A549 (cell line): ENCODE measurements at regions not wholly inside any gene's neighbourhood (a gene's known extent, or its start where the extent isn't known, plus 50 kb on each side); places are given as distances from the start of the nearest gene placed in this dataset.

Experiments
- ATAC-seq, 2 experiments: fragments of 200-7000 bp in 1 of 2; fragments of >200 bp in 1 of 2; cut with Nextera tagmentation in 1 of 2; cut with Tn5 transposase in 1 of 2; 3 replicates each; pipeline versions ENCODE4 v1.8.0 to v1.9.1; 2018 to 2020; ENCODE audit warnings: mild to moderate bottlenecking in 1 of 2, moderate library complexity in 1 of 2
- CTCF ChIA-PET: fragments of 300-600 bp; sonication (Branson Sonifier 250); formaldehyde crosslinking; extraction: SDS; loops from one replicate; lab custom pipeline; 2021; ENCODE audit warnings: antibody characterized with exemption, inconsistent platforms; lab: Yijun Ruan, JAX
- POLR2A ChIA-PET: fragments of 350-600 bp; formaldehyde crosslinking; extraction: SDS; loops from one replicate; lab custom pipeline; 2021; ENCODE audit warnings: antibody characterized with exemption, inconsistent platforms; lab: Yijun Ruan, JAX
- DNase-seq, 2 experiments: peaks; one replicate each; pipeline versions ENCODE4 v3.0.0 to v3.0.0-alpha.2; 2011 to 2016; ENCODE audit warnings: low read depth in 1 of 2, low spot score in 1 of 2
- FAIRE-seq: peaks from 2 replicates; lab custom pipeline; 2011; peaks lifted over from hg19 to GRCh38; lab: Jason Lieb, UNC
- H3K27ac ChIP-seq, 2 experiments: fragments of >200 bp; sonication (Bioruptor Twin); formaldehyde crosslinking; 3 replicates each; pipeline ENCODE4 v1.5.1; 2016 to 2017
- H3K4me1 ChIP-seq: fragments of >200 bp; sonication (Bioruptor Twin); formaldehyde crosslinking; 3 replicates; pipeline ENCODE4 v1.6.1; 2016
- H3K4me2 ChIP-seq: fragments of >200 bp; sonication (Bioruptor Twin); formaldehyde crosslinking; 3 replicates; pipeline ENCODE4 v1.6.1; 2016
- H3K4me3 ChIP-seq: fragments of >200 bp; sonication (Bioruptor Twin); formaldehyde crosslinking; 3 replicates; pipeline ENCODE4 v1.5.1; 2016
- H3K9me3 ChIP-seq: fragments of >200 bp; sonication (Bioruptor Twin); formaldehyde crosslinking; 3 replicates; pipeline ENCODE4 v1.6.1; 2016
- BHLHE40 ChIP-seq: IDR thresholded peaks from 2 replicates; pipeline ENCODE4 v1.6.1; 2012; ENCODE audit warnings: low read depth, low read length, inconsistent platforms
- CBX8 ChIP-seq: fragments of 200-600 bp; sonication (generic); IDR thresholded peaks from 2 replicates; pipeline ENCODE4 v1.6.1; 2016
- CHD2 ChIP-seq: fragments of 150-350 bp; IDR thresholded peaks from 2 replicates; pipeline ENCODE4 v1.6.1; 2014; ENCODE audit warnings: low read length; ENCODE audit not compliant: partially characterized antibody
- E2F6 ChIP-seq: IDR thresholded peaks from 2 replicates; pipeline ENCODE4 v1.6.1; 2012; ENCODE audit warnings: low read depth, borderline replicate concordance
- ELK1 ChIP-seq: fragments of 150-350 bp; IDR thresholded peaks from 2 replicates; pipeline ENCODE4 v1.6.1; 2014; ENCODE audit warnings: low read depth, mild to moderate bottlenecking, low read length
- EP300 ChIP-seq, 2 experiments: fragments of >200 bp; sonication (Bioruptor Twin); formaldehyde crosslinking; IDR thresholded peaks; 2 replicates in 1 of 2; 3 replicates in 1 of 2; pipeline ENCODE4 v1.6.1; 2016 to 2017
- FOSL2 ChIP-seq, 2 experiments: fragments of 450-650 bp in 1 of 2; fragments of >200 bp in 1 of 2; sonication (Bioruptor Twin) in 1 of 2; formaldehyde crosslinking; IDR thresholded peaks; 2 replicates each; pipeline versions ENCODE4 v1.5.0 to v1.6.1; 2016 to 2020; ENCODE audit warnings: mild to moderate bottlenecking in 1 of 2, moderate library complexity in 1 of 2
- HEYL ChIP-seq: fragments of 250-450 bp; sonication (Bioruptor Pico); IDR thresholded peaks from 2 replicates; pipeline ENCODE4 v1.8.0; 2021; ENCODE audit warnings: mild to moderate bottlenecking, moderate library complexity
- HOXA7 ChIP-seq: fragments of 250-450 bp; sonication (Bioruptor Pico); IDR thresholded peaks from 2 replicates; pipeline ENCODE4 v1.5.0; 2020; ENCODE audit warnings: mild to moderate bottlenecking, moderate library complexity
- KDM1A ChIP-seq: fragments of 200-600 bp; sonication (generic); IDR thresholded peaks from 2 replicates; pipeline ENCODE4 v1.6.1; 2016; ENCODE audit warnings: low read depth, mild to moderate bottlenecking
- NPAS2 ChIP-seq: fragments of 250-450 bp; sonication (Bioruptor Pico); IDR thresholded peaks from 2 replicates; pipeline ENCODE4 v1.8.0; 2022; ENCODE audit warnings: mild to moderate bottlenecking, moderate library complexity, borderline replicate concordance
- RCOR1 ChIP-seq: fragments of 150-350 bp; IDR thresholded peaks from 2 replicates; pipeline ENCODE4 v1.6.1; 2014; ENCODE audit warnings: antibody characterized with exemption, low read length, low read depth
- SMC3 ChIP-seq: fragments of >200 bp; sonication (Bioruptor Twin); formaldehyde crosslinking; IDR thresholded peaks from 3 replicates; pipeline ENCODE4 v1.6.1; 2018; ENCODE audit warnings: inconsistent platforms
- ZFP36 ChIP-seq: fragments of 450-650 bp; IDR thresholded peaks from 2 replicates; pipeline ENCODE4 v1.6.1; 2014; ENCODE audit warnings: borderline replicate concordance; ENCODE audit not compliant: partially characterized antibody
- WGBS: methylation state at CpG from one replicate; pipeline ENCODE4 v1.1.6; 2017; ENCODE audit errors: missing lambda C conversion rate; 5-methylcytosine and 5-hydroxymethylcytosine counted together
- TF ChIP-seq, protein P1 (sequence below): fragments of 200-600 bp; sonication (generic); IDR thresholded peaks from 2 replicates; pipeline ENCODE4 v1.6.1; 2016; ENCODE audit warnings: antibody characterized with exemption, mild to moderate bottlenecking, moderate library complexity
- TF ChIP-seq, protein P2 (sequence below): fragments of >200 bp; sonication (Bioruptor Twin); formaldehyde crosslinking; IDR thresholded peaks from 3 replicates; pipeline ENCODE4 v1.5.1; 2016
- TF ChIP-seq, protein P3 (sequence below): fragments of >200 bp; sonication (Bioruptor Twin); formaldehyde crosslinking; IDR thresholded peaks from 3 replicates; pipeline ENCODE4 v1.6.1; 2016
- TF ChIP-seq, protein P4 (sequence below): fragments of >200 bp; sonication (Bioruptor Twin); formaldehyde crosslinking; IDR thresholded peaks from 2 replicates; pipeline ENCODE4 v1.6.1; 2016

DNA sequence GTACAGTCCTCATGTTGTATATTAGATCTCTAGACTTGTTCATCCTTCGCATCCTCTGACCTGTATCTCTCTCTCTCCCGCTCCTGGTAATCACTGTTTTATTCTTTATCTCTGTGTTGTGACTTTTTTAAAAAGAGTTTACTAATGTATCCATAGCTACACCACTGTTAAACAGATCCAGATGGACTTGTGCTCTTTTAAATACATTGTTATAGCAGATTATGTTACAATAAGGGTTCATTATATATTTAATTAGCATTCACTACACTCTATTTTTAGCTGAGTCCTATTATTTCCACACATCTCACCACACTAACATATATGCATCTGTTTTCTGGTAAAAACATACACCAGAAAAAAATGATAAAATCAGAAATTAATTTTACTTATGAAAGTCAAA, 90.5 kb downstream of the RBM43 start:
- FAIRE-seq = no peak
- Histone ChIP-seq H3K27ac (no peak overlapping the region), H3K4me2 (no peak overlapping the region), H3K4me3 (no peak overlapping the region)
- POLR2A ChIA-PET = no interaction called here
- no peak for TF ChIP-seq NPAS2 (CRISPR knock-in tag)
- TF ChIP-seq, protein P1, sequence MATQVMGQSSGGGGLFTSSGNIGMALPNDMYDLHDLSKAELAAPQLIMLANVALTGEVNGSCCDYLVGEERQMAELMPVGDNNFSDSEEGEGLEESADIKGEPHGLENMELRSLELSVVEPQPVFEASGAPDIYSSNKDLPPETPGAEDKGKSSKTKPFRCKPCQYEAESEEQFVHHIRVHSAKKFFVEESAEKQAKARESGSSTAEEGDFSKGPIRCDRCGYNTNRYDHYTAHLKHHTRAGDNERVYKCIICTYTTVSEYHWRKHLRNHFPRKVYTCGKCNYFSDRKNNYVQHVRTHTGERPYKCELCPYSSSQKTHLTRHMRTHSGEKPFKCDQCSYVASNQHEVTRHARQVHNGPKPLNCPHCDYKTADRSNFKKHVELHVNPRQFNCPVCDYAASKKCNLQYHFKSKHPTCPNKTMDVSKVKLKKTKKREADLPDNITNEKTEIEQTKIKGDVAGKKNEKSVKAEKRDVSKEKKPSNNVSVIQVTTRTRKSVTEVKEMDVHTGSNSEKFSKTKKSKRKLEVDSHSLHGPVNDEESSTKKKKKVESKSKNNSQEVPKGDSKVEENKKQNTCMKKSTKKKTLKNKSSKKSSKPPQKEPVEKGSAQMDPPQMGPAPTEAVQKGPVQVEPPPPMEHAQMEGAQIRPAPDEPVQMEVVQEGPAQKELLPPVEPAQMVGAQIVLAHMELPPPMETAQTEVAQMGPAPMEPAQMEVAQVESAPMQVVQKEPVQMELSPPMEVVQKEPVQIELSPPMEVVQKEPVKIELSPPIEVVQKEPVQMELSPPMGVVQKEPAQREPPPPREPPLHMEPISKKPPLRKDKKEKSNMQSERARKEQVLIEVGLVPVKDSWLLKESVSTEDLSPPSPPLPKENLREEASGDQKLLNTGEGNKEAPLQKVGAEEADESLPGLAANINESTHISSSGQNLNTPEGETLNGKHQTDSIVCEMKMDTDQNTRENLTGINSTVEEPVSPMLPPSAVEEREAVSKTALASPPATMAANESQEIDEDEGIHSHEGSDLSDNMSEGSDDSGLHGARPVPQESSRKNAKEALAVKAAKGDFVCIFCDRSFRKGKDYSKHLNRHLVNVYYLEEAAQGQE = no peak
- TF ChIP-seq FOSL2 (IDR thresholded peaks at IDR 0.05) = no peak
- TF ChIP-seq FOSL2 (CRISPR knock-in tag; IDR thresholded peaks at IDR 0.05) = no peak
- TF ChIP-seq KDM1A = no peak
- TF ChIP-seq, all 56 proteins: peak for 0
- ATAC-seq = no peak
- 65% methylated on average over 2 of the region's 2 CpGs for WGBS
- H3K4me1 ChIP-seq = no peaks in the 10 kb centered on the region
- no peaks in the 10 kb centered on the region for H3K9me3 ChIP-seq
- CTCF ChIA-PET = interaction anchor here (0.6 kb wide), 1 partner anchor 1482 kb away, joined by 3 read pairs; no protein-coding TSS in a partner anchor
- DNase-seq = no peak

DNA sequence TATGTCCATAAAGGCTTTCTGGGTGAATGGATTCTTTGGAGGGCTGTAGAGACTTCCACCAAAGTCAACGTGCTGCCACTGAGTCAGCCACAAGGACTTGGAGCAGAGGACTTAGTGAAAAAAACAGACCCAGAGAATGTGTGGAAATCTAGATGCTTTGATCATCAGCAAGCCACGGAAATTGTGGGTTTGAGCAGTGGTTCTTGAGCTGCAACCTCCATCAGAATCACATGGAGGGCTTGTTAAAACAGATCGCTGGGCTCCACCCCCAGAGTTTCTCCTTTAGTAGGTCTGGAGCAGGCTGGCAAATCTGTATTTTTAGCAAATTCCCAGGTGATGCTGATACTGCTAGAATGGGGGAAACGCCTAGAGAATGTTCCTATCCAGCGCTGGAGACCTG, 95.3 kb downstream of the RBM43 start:
- no peak for FAIRE-seq
- CTCF ChIA-PET = no interaction called here

GRCh38 chr2:151165105-151165684, 96.5 kb downstream of the RBM43 start:
- no peak for ATAC-seq
- no peak for FAIRE-seq
- no peaks in the 10 kb centered on the region for H3K9me3 ChIP-seq
- no peak overlapping the region for H3K4me2 ChIP-seq
- TF ChIP-seq ELK1 (no peak), HEYL (no peak), EP300 (IDR thresholded peaks at IDR 0.05) (no peak), E2F6 (no peak), ZFP36 (no peak), SMC3 (no peak)
- no peaks in the 10 kb centered on the region for H3K4me1 ChIP-seq
- 65% methylated on average over 5 of the region's 5 CpGs for WGBS
- no peak overlapping the region for H3K4me3 ChIP-seq
- ChIA-PET CTCF (no interaction called here), POLR2A (no interaction called here)
- no peak overlapping the region for H3K27ac ChIP-seq
- DNase-seq = no peak

More for the DNA sequence above, 95.3 kb downstream of the RBM43 start:
- Histone ChIP-seq H3K4me2 (no peak overlapping the region), H3K9me3 (no peaks in the 10 kb centered on the region), H3K4me3 (no peak overlapping the region), H3K27ac (no peak overlapping the region), H3K4me1 (no peaks in the 10 kb centered on the region)
- WGBS = 20% methylated on average over 5 of the region's 5 CpGs
- TF ChIP-seq, protein P2, sequence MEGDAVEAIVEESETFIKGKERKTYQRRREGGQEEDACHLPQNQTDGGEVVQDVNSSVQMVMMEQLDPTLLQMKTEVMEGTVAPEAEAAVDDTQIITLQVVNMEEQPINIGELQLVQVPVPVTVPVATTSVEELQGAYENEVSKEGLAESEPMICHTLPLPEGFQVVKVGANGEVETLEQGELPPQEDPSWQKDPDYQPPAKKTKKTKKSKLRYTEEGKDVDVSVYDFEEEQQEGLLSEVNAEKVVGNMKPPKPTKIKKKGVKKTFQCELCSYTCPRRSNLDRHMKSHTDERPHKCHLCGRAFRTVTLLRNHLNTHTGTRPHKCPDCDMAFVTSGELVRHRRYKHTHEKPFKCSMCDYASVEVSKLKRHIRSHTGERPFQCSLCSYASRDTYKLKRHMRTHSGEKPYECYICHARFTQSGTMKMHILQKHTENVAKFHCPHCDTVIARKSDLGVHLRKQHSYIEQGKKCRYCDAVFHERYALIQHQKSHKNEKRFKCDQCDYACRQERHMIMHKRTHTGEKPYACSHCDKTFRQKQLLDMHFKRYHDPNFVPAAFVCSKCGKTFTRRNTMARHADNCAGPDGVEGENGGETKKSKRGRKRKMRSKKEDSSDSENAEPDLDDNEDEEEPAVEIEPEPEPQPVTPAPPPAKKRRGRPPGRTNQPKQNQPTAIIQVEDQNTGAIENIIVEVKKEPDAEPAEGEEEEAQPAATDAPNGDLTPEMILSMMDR = no peak
- TF ChIP-seq, protein P3, sequence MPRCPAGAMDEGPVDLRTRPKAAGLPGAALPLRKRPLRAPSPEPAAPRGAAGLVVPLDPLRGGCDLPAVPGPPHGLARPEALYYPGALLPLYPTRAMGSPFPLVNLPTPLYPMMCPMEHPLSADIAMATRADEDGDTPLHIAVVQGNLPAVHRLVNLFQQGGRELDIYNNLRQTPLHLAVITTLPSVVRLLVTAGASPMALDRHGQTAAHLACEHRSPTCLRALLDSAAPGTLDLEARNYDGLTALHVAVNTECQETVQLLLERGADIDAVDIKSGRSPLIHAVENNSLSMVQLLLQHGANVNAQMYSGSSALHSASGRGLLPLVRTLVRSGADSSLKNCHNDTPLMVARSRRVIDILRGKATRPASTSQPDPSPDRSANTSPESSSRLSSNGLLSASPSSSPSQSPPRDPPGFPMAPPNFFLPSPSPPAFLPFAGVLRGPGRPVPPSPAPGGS = no peak
- TF ChIP-seq, protein P4, sequence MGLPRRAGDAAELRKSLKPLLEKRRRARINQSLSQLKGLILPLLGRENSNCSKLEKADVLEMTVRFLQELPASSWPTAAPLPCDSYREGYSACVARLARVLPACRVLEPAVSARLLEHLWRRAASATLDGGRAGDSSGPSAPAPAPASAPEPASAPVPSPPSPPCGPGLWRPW = no peak
- TF ChIP-seq HOXA7 (CRISPR knock-in tag) (no peak), KDM1A (no peak), RCOR1 (no peak), NPAS2 (CRISPR knock-in tag) (no peak), BHLHE40 (no peak), EP300 (IDR thresholded peaks at IDR 0.05) (no peak), CHD2 (no peak), CBX8 (no peak)
- POLR2A ChIA-PET = no interaction called here
- DNase-seq (no peak), ATAC-seq (no peak)
